Body of pancreas (tissue), 4 donors: ENCODE measurements at regions not wholly inside any gene's neighbourhood (a gene's known extent, or its start where the extent isn't known, plus 50 kb on each side); places are given as distances from the start of the nearest gene placed in this dataset.

Experiments used
- POLR2A ChIP-seq, 3 donors: fragments of 450-650 bp; IDR thresholded peaks; one replicate each; pipeline ENCODE4 v1.6.1; 2016; ENCODE audit warnings: antibody characterized with exemption in 3 of 3, mild to moderate bottlenecking in 2 of 3
- TF ChIP-seq, protein P1 (sequence below), 7 experiments: fragments of 450-650 bp in 4 of 7; fragments of 200-600 bp in 3 of 7; sonication (generic) in 3 of 7; IDR thresholded peaks; one replicate each; pipeline ENCODE4 v1.5.1; 2016 to 2019; ENCODE audit warnings: antibody characterized with exemption in 7 of 7

GRCh38 chr10:118394301-118395200, 52.4 kb upstream of the FAM204A start:
- TF ChIP-seq POLR2A (IDR thresholded peaks at IDR 0.05), result no peak
- TF ChIP-seq, protein P1, sequence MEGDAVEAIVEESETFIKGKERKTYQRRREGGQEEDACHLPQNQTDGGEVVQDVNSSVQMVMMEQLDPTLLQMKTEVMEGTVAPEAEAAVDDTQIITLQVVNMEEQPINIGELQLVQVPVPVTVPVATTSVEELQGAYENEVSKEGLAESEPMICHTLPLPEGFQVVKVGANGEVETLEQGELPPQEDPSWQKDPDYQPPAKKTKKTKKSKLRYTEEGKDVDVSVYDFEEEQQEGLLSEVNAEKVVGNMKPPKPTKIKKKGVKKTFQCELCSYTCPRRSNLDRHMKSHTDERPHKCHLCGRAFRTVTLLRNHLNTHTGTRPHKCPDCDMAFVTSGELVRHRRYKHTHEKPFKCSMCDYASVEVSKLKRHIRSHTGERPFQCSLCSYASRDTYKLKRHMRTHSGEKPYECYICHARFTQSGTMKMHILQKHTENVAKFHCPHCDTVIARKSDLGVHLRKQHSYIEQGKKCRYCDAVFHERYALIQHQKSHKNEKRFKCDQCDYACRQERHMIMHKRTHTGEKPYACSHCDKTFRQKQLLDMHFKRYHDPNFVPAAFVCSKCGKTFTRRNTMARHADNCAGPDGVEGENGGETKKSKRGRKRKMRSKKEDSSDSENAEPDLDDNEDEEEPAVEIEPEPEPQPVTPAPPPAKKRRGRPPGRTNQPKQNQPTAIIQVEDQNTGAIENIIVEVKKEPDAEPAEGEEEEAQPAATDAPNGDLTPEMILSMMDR (IDR thresholded peaks at IDR 0.05), result no peak
